ENCODE measurements at regions not wholly inside any gene's neighbourhood (a gene's known extent, or its start where the extent isn't known, plus 50 kb on each side); places are given as distances from the start of the nearest gene placed in this dataset.

DNA sequence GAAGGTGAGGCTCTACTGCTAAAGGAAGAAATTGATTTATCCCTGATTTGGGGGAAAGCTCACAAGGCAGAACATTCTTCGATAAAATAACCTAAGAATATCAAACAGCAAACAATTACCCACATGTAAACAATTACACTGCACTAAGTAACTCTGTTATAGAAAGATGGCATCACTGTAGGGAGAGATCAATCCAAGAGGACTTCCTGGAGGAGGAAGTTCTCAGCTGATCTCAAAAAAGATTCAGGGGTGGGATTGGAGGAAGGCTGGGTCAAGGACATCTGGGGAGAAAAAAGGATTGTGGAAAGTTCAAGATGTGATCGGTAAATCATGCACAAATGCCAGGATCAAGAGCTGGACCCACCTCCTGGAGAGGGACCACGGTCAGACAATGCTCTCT is 361.0 kb upstream of the SULF2 start:
- TF ChIP-seq YY1 (IDR thresholded peaks at IDR 0.05; ENCODE audit: low read depth) (no peak), CREB1 (IDR thresholded peaks at IDR 0.05; ENCODE audit: low read depth) (no peak), TCF12 (IDR thresholded peaks at IDR 0.05; ENCODE audit: low read depth) (no peak), RAD21 (IDR thresholded peaks at IDR 0.05; ENCODE audit: low read depth) (no peak), EP300 (IDR thresholded peaks at IDR 0.05; ENCODE audit: borderline replicate concordance) (no peak), EGR1 (IDR thresholded peaks at IDR 0.05) (no peak), TAF1 (IDR thresholded peaks at IDR 0.05; ENCODE audit: low read depth) (no peak), NFIC (IDR thresholded peaks at IDR 0.05) (no peak), CEBPB (IDR thresholded peaks at IDR 0.05) (no peak)
- TF ChIP-seq, protein P1, sequence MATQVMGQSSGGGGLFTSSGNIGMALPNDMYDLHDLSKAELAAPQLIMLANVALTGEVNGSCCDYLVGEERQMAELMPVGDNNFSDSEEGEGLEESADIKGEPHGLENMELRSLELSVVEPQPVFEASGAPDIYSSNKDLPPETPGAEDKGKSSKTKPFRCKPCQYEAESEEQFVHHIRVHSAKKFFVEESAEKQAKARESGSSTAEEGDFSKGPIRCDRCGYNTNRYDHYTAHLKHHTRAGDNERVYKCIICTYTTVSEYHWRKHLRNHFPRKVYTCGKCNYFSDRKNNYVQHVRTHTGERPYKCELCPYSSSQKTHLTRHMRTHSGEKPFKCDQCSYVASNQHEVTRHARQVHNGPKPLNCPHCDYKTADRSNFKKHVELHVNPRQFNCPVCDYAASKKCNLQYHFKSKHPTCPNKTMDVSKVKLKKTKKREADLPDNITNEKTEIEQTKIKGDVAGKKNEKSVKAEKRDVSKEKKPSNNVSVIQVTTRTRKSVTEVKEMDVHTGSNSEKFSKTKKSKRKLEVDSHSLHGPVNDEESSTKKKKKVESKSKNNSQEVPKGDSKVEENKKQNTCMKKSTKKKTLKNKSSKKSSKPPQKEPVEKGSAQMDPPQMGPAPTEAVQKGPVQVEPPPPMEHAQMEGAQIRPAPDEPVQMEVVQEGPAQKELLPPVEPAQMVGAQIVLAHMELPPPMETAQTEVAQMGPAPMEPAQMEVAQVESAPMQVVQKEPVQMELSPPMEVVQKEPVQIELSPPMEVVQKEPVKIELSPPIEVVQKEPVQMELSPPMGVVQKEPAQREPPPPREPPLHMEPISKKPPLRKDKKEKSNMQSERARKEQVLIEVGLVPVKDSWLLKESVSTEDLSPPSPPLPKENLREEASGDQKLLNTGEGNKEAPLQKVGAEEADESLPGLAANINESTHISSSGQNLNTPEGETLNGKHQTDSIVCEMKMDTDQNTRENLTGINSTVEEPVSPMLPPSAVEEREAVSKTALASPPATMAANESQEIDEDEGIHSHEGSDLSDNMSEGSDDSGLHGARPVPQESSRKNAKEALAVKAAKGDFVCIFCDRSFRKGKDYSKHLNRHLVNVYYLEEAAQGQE (IDR thresholded peaks at IDR 0.05; ENCODE audit: low read depth) = no peak

Measured in Ishikawa (cell line).